Muscle of leg (tissue), 3 donors: ENCODE measurements at regions not wholly inside any gene's neighbourhood (a gene's known extent, or its start where the extent isn't known, plus 50 kb on each side); places are given as distances from the start of the nearest gene placed in this dataset.

Experiments
- DNase-seq: peaks from one replicate; pipeline ENCODE4 v3.0.0; 2013
- H3K27ac ChIP-seq: one replicate; pipeline ENCODE4 v1.5.1; 2013; ENCODE audit warnings: mild to moderate bottlenecking, low read length, control low read depth
- H3K27me3 ChIP-seq: one replicate; pipeline ENCODE4 v1.6.1; 2013; ENCODE audit warnings: low read length; ENCODE audit not compliant: control insufficient read depth, insufficient read depth
- H3K36me3 ChIP-seq: one replicate; pipeline ENCODE4 v1.6.1; 2013; ENCODE audit warnings: low read length; ENCODE audit not compliant: control insufficient read depth, insufficient read depth
- H3K4me1 ChIP-seq: one replicate; pipeline ENCODE4 v1.6.1; 2013; ENCODE audit warnings: low read length; ENCODE audit not compliant: control insufficient read depth, insufficient read depth
- H3K4me3 ChIP-seq: one replicate; pipeline ENCODE4 v1.5.1; 2013; ENCODE audit warnings: low read length, control low read depth
- H3K9me3 ChIP-seq: replicated peaks from 2 replicates; pipeline ENCODE4 v1.6.1; 2013; ENCODE audit warnings: low read depth, low read length; ENCODE audit not compliant: control insufficient read depth
- WGBS: methylation state at CpG from one replicate; pipeline ENCODE4 v1.1.5; 2013; ENCODE audit warnings: missing lambda C conversion rate; ENCODE audit not compliant: insufficient coverage; 5-methylcytosine and 5-hydroxymethylcytosine counted together

- 52% methylated on average over 2 of the region's 2 CpGs for WGBS
- Histone ChIP-seq H3K4me3 (no peak overlapping the region), H3K9me3 (no peaks in the 10 kb centered on the region), H3K36me3 (no peaks in the 10 kb centered on the region), H3K27ac (no peak overlapping the region), H3K4me1 (no peaks in the 10 kb centered on the region), H3K27me3 (no peaks in the 10 kb centered on the region)
- DNase-seq = no peak
Observed at GRCh38 chr22:34943830-34944229, 122.1 kb upstream of the ISX start.

DNA sequence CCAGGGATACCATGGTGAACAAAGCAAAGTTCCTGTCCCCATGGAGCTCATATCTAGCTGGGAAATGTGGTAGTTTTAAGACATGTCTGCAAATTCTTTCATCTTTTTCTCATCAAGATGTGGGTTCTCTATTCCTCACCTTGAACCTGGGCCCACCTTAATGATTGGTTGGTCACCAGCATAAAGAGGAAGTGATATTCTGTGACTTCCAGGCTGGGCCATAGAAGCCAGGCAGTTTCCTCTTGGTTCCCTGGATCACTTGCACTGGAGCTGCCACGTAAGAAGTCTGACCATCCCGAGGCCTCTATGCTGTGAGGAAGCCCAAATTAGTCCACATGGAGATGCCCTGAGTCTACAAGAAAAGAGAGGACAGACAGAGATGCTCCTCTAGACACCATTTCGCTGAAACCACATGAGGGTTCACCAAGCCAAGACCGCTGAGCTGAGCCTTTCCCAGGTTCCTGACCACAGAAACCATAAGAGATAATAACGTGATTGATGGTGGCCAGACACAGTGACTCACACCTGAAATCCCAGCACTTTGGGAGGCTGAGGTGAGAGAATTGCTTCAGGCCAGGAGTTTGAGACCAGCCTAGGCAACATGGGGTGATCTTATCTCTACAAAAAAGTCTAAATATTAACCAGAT is 119.5 kb upstream of the ISX start:
- 90% methylated on average over 4 of the region's 5 CpGs for WGBS
- no peak for DNase-seq
- Histone ChIP-seq H3K27me3 (no peaks in the 10 kb centered on the region), H3K4me1 (no peaks in the 10 kb centered on the region), H3K27ac (no peak overlapping the region), H3K9me3 (no peaks in the 10 kb centered on the region), H3K36me3 (no peaks in the 10 kb centered on the region), H3K4me3 (no peak overlapping the region)

- no peaks in the 10 kb centered on the region for H3K27me3 ChIP-seq
- no peak overlapping the region for H3K4me3 ChIP-seq
- no peaks in the 10 kb centered on the region for H3K36me3 ChIP-seq
- peak; percentile 64 for DNase-seq
- H3K27ac ChIP-seq = no peak overlapping the region
- H3K4me1 ChIP-seq = no peaks in the 10 kb centered on the region
- WGBS = 5% methylated on average over 3 of the region's 4 CpGs
- no peaks in the 10 kb centered on the region for H3K9me3 ChIP-seq
Observed at GRCh38 chr22:34950489-34950888, 115.5 kb upstream of the ISX start.

- Histone ChIP-seq H3K27me3 (no peaks in the 10 kb centered on the region), H3K4me3 (no peak overlapping the region), H3K9me3 (no peaks in the 10 kb centered on the region), H3K27ac (no peak overlapping the region), H3K36me3 (no peaks in the 10 kb centered on the region), H3K4me1 (no peaks in the 10 kb centered on the region)
- WGBS = no CpG with 5 or more reads among the region's 3 CpGs
- no peak for DNase-seq
Observed at GRCh38 chr22:34951212-34951611, 114.7 kb upstream of the ISX start.

- Histone ChIP-seq H3K27me3 (no peaks in the 10 kb centered on the region), H3K36me3 (no peaks in the 10 kb centered on the region), H3K4me1 (no peaks in the 10 kb centered on the region), H3K4me3 (no peak overlapping the region), H3K27ac (no peak overlapping the region), H3K9me3 (no peaks in the 10 kb centered on the region)
- WGBS = 68% methylated on average over 4 of the region's 5 CpGs
- DNase-seq = no peak
Observed at GRCh38 chr22:34960005-34960404, 106.0 kb upstream of the ISX start.

- Histone ChIP-seq H3K9me3 (no peaks in the 10 kb centered on the region), H3K4me1 (no peaks in the 10 kb centered on the region), H3K27me3 (no peaks in the 10 kb centered on the region), H3K4me3 (no peak overlapping the region), H3K36me3 (no peaks in the 10 kb centered on the region), H3K27ac (no peak overlapping the region)
- WGBS = 100% methylated on average over 1 of the region's 4 CpGs
- DNase-seq = no peak
Observed at GRCh38 chr22:34966980-34967565, 98.9 kb upstream of the ISX start.

GRCh38 chr22:34969001-34969790 is 96.8 kb upstream of the ISX start:
- Histone ChIP-seq H3K9me3 (no peaks in the 10 kb centered on the region), H3K27me3 (no peaks in the 10 kb centered on the region), H3K4me1 (peaks cover 9% of the 10 kb centered on the region), H3K4me3 (no peak overlapping the region), H3K36me3 (no peaks in the 10 kb centered on the region), H3K27ac (no peak overlapping the region)
- DNase-seq = no peak
- 61% methylated on average over 5 of the region's 15 CpGs for WGBS

GRCh38 chr22:34971456-34971855 is 94.5 kb upstream of the ISX start:
- no peak overlapping the region for H3K27ac ChIP-seq
- WGBS = 38% methylated on average over 2 of the region's 2 CpGs
- no peak for DNase-seq
- no peak overlapping the region for H3K4me3 ChIP-seq
- H3K27me3 ChIP-seq = no peaks in the 10 kb centered on the region
- peaks cover 9% of the 10 kb centered on the region for H3K4me1 ChIP-seq
- no peaks in the 10 kb centered on the region for H3K9me3 ChIP-seq
- H3K36me3 ChIP-seq = no peaks in the 10 kb centered on the region

DNA sequence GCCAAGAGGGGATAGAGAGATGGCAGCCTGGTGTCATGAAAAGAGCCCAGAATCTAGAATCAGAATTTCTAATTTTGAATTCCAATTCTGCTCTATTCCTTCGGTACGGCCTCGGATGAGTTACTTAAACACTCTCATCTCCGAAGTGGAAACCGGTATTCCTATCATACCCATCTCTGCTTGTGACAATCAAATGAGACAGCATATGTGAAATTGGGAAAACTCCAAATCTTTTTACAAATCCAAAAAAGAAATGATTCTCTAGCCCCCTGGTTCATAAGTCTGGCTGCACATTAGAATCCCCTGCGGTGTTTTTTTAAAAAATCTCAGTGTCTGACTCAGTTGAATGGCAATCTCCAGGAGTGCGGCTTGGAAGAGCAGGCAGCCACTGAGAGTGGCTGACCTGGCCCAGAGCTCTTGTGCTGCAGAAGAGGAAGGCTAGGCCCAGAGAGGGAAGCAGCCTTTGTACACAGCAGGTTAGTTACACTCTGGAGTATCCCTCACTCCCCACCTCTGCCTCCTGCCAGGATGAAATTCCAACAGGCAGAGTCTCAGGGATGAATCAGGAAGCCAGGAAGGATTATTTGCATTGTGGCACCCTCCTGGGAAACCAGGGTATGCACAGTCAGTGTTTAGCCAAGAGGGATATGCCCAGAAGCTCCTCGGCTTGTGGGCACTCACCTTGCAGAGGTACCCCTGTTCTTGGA is 93.6 kb upstream of the ISX start:
- H3K36me3 ChIP-seq = no peaks in the 10 kb centered on the region

DNA sequence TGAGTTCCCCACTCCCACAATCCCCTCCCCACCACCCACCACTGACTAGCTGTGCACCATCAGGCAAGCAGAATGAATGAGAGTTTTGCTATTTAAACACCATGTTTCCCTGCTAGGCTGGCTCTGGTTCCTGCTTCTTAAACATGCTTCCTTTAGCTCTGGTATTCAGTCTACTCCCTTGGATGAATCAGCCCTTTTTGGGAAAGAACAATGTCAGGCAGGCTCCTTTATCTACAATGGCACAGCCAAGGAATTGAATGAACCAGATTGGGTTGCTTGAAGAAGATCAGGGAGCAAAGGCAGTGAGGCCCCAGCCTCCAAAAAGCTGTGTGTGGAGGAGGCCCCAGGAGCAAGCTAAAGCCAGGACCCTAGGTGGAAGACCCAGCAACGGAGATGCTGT is 92.9 kb upstream of the ISX start:
- Histone ChIP-seq H3K4me1 (peaks cover 9% of the 10 kb centered on the region), H3K9me3 (no peaks in the 10 kb centered on the region), H3K27me3 (no peaks in the 10 kb centered on the region), H3K27ac (no peak overlapping the region), H3K36me3 (no peaks in the 10 kb centered on the region), H3K4me3 (no peak overlapping the region)
- 50% methylated on average over 1 of the region's 1 CpG for WGBS
- DNase-seq = no peak

More for the DNA sequence above, 93.6 kb upstream of the ISX start:
- Histone ChIP-seq H3K4me3 (no peak overlapping the region), H3K27me3 (no peaks in the 10 kb centered on the region), H3K4me1 (peaks cover 9% of the 10 kb centered on the region), H3K27ac (no peak overlapping the region), H3K9me3 (no peaks in the 10 kb centered on the region)
- no peak for DNase-seq
- 55% methylated on average over 2 of the region's 8 CpGs for WGBS
